ENCODE measurements at regions not wholly inside any gene's neighbourhood (a gene's known extent, or its start where the extent isn't known, plus 50 kb on each side); places are given as distances from the start of the nearest gene placed in this dataset.

- no peak for DNase-seq (ENCODE audit: low spot score)
These were observed 70.8 kb upstream of the GNAZ start for GRCh38 chr22:22999523-22999922.

- DNase-seq (ENCODE audit: low spot score), result no peak
These were observed 69.5 kb upstream of the GNAZ start for GRCh38 chr22:23000657-23001347.

GRCh38 chr22:23001463-23001862 is 68.9 kb upstream of the GNAZ start:
- no peak for DNase-seq (ENCODE audit: low spot score)

GRCh38 chr22:23002612-23003180 is 67.6 kb upstream of the GNAZ start:
- DNase-seq (ENCODE audit: low spot score), result no peak

GRCh38 chr22:23007823-23008222 is 62.5 kb upstream of the GNAZ start:
- no peak for DNase-seq (ENCODE audit: low spot score)

- DNase-seq (ENCODE audit: low spot score), result no peak
These were observed 61.4 kb upstream of the GNAZ start for GRCh38 chr22:23008896-23009295.
